ENCODE measurements at regions not wholly inside any gene's neighbourhood (a gene's known extent, or its start where the extent isn't known, plus 50 kb on each side); places are given as distances from the start of the nearest gene placed in this dataset.
"Not testable (repeated sequence)": the region's sequence is repeated elsewhere in the genome, so short reads cannot be mapped to it uniquely, and the experiment has no call there.

- intact Hi-C loops (cut with DNase I; ENCODE audit: low total_unique reads) = no loop called here
- no peaks in the 10 kb centered on the region for H3K36me3 ChIP-seq
- H3K4me1 ChIP-seq = peaks cover 0 to 29% (median 14%) of the 10 kb centered on the region in 4 donors
- no peaks in the 10 kb centered on the region for H3K9me3 ChIP-seq
- no peak for TF ChIP-seq CTCF (IDR thresholded peaks at IDR 0.05)
- H3K27me3 ChIP-seq = no peaks in the 10 kb centered on the region
- H3K27ac ChIP-seq = peak overlapping the region in 1 of 2 donors; percentile 0
- peak in 1 of 2 donors; percentile 69 for DNase-seq
- H3K4me3 ChIP-seq = no peak overlapping the region
Measured at GRCh38 chr6:12538881-12539357, 177.6 kb upstream of the PHACTR1 start.

GRCh38 chr6:12542319-12543115 is 174.1 kb upstream of the PHACTR1 start:
- H3K4me1 ChIP-seq = peaks cover 0 to 44% (median 26%) of the 10 kb centered on the region in 4 donors
- H3K36me3 ChIP-seq; H3K4me3 ChIP-seq; H3K27me3 ChIP-seq; intact Hi-C loops (cut with DNase I; ENCODE audit: low total_unique reads); H3K9me3 ChIP-seq; H3K27ac ChIP-seq; DNase-seq: not testable (repeated sequence)

- Histone ChIP-seq H3K4me3 (no peak overlapping the region), H3K36me3 (no peaks in the 10 kb centered on the region), H3K9me3 (no peaks in the 10 kb centered on the region), H3K27ac (no peak overlapping the region), H3K27me3 (no peaks in the 10 kb centered on the region), H3K4me1 (peaks cover 0 to 44% (median 20%) of the 10 kb centered on the region in 4 donors)
- intact Hi-C loops (cut with DNase I; ENCODE audit: low total_unique reads) = no loop called here
- no peak for DNase-seq
- no peak for TF ChIP-seq CTCF (IDR thresholded peaks at IDR 0.05)
Measured at GRCh38 chr6:12543953-12544352, 172.6 kb upstream of the PHACTR1 start.

- Histone ChIP-seq H3K27me3 (no peaks in the 10 kb centered on the region), H3K4me1 (peaks cover 0 to 48% (median 21%) of the 10 kb centered on the region in 4 donors), H3K27ac (no peak overlapping the region), H3K4me3 (no peak overlapping the region), H3K9me3 (no peaks in the 10 kb centered on the region), H3K36me3 (no peaks in the 10 kb centered on the region)
- no peak for DNase-seq
- intact Hi-C loops (cut with DNase I; ENCODE audit: low total_unique reads) = no loop called here
- TF ChIP-seq CTCF (IDR thresholded peaks at IDR 0.05) = no peak
Measured at GRCh38 chr6:12544821-12545565, 171.6 kb upstream of the PHACTR1 start.

- TF ChIP-seq CTCF (IDR thresholded peaks at IDR 0.05) = no peak
- Histone ChIP-seq H3K4me3 (no peak overlapping the region), H3K36me3 (no peaks in the 10 kb centered on the region), H3K4me1 (peaks cover 0 to 50% (median 21%) of the 10 kb centered on the region in 4 donors), H3K27ac (peak overlapping the region; percentile 11 to 12), H3K9me3 (no peaks in the 10 kb centered on the region), H3K27me3 (no peaks in the 10 kb centered on the region)
- intact Hi-C loops (cut with DNase I; ENCODE audit: low total_unique reads) = no loop called here
- DNase-seq = no peak
Measured at GRCh38 chr6:12545619-12546409, 170.8 kb upstream of the PHACTR1 start.
